ENCODE measurements at regions not wholly inside any gene's neighbourhood (a gene's known extent, or its start where the extent isn't known, plus 50 kb on each side); places are given as distances from the start of the nearest gene placed in this dataset.

DNA sequence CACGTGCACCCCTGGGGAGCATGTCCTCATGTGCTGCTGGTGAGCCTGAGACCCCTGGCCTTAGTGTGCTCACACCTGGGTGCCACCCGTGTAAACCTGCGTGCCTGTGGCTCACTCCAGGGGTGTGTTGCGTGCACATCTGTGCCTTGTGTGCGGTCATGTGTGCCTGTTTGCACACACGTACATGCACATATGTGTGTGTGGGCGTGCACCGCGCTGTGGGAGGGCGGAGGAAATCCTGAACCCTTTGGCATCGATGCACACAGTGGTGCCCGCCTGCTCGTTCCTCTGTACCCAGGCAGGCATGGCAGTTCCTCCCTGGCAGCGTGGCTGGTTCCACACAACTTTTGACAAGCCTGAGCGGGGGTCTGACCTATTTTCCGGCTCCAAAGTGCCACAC, 1181.9 kb downstream of the BRD1 start:
- DNase-seq = no peak

DNA sequence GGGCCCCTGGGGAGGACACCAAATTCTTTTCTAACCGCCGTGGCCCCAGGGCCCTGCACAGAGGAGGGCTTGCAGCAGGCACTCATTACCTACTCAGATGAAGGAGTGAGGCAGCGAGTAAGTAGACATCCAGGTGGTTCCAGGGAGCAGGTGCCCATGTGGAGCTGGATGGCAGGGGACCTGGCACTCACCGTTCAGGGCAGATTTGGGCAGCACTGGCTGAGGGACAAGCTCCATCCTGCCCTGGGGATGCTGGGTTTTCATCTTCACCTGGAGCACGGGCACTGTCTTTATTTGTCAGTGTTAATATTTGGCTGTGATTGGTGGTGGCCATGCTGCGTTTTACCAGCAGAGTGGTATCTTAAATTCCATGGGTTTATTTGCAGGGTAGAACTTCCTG, 1182.7 kb downstream of the BRD1 start:
- no peak for DNase-seq

DNA sequence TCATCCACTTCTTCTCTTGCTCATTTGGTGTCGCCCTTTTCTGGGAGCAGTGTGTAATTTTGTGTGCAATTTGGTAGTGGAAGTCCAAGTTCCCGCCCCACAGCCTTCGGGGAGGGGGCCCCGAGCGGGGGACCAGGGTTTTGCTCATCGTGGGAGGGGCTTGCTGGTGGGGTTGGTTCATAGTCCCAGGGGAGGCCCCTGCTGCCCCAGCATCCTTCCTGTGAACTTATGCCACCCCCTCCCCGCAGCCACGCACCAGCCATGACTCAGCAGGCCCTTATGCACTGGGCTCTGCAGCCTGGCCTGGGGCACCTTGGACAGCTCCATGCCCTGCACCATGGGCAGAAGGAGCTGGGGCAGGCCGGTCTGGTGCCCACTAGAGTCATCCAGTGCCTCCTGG, 1183.6 kb downstream of the BRD1 start:
- DNase-seq = no peak

DNA sequence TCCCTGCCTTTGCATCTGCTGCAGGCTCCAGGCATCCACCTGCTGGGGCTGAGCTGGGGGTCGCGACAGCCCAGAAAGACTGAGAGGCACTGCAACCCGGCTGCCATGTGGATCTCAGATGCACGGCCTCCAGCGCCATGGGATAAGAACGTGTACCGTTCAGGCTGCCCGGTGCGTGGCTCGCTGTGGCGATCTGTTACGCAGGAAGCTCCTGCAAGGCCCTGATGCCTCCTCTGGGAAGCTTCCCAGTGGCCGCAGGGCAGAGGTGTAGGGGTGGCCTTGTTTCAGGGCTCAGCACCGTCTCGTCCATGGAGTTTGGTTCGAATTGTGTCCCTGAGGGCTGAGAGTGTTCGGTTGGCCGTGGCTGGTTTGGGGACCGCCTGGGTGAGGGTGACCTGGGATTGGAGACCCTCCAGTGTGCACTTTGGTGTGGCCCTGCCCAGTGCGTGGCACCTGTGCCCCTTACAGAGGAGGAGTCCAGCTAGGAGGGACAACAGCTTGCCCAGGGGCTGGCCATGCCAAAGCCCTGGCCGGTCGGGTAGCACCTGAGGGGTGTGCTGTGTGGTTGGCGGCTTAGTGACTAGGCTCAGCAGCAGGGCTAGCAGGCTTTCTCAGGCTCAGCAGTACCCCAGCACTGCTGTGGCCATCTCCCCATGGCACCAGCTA, 1184.5 kb downstream of the BRD1 start:
- DNase-seq = no peak

DNA sequence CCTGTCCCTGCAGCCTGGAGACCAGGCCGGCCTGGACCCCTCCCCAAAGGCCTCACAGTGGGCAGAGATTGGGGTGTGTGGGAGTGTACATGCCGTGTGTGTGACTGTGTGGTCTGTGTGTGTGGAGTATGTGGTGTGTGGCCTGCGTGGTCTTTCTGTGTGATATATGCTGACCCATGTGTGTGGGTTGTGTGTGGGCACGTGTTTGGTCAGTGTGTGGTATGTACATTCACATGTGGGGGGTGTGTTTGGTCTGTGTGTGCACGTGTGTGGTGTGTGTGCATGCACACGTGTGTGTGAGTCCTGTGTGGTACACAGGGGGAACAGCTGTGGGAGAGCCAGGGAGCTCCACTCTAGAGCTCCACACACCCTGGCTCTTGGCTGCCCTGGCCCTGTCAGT, 1185.1 kb downstream of the BRD1 start:
- DNase-seq = no peak

DNA sequence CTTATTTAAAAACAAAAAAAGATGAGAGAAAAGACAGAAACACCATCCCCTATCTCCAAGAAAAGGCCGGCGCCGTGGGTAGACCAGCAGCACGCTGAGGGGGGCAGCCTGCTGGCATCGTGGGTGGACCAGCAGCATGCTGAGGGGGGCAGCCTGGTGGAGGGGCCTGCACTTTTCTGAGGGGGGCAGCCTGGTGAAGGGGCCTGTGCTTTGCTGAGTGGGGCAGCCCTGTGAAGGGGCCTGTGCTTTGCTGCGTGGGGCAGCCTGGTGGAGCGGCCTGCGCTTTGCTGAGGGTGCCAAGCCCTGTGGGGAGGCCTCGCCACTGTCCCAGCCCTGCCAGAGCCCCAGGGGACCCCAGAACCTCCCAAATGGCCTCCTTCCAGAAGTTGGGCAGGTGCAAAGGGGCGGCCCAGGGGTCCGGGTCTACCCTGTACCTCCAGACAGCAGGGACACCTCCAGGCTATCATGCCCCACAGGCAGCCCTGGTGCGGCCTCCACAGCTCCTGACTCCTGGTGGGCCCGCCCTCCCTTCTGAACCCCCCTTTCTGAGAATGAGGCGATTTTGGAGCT, 1185.7 kb downstream of the BRD1 start:
- no peak for DNase-seq

DNA sequence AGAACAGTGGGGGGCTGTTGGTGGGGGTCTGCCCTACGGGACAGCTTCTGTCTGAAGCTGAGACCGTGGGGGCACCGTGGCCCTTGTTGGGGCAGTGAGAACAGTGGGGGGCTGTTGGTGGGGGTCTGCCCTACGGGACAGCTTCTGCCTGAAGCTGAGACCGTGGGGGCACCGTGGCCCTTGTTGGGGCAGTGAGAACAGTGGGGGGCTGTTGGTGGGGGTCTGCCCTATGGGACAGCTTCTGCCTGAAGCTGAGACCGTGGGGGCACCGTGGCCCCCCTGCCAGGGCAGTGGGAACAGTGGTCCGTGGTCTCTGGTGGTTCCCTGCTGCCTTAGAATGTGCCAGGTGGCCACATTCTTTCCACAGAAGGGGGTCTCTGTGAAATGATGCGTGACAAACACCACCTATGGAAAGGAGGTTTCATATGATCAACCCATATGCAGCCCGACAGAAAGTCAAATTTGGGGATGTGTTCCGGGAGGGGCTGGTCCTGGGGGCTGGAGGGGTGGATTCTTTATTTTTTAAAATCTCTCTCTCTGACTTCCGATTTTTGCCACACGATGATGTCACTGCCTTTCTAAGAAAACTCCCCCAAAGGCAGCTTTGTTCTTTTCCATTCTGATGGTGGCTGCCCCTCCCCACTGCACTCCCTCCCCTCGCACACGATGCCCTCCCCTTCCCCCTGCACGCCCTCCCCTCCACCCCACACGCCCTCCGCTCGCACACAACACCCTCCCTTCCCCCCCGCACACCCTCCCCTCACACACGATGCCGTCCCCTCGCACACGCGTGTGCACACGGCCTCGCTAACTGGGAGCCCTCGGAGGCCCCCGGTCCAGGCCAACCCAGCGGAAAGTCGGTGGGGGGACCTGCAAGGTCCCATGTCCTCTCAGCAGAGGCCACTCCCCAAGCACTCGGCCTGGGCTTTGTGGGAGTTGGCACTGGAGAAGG, 1186.5 kb downstream of the BRD1 start:
- DNase-seq = no peak

DNA sequence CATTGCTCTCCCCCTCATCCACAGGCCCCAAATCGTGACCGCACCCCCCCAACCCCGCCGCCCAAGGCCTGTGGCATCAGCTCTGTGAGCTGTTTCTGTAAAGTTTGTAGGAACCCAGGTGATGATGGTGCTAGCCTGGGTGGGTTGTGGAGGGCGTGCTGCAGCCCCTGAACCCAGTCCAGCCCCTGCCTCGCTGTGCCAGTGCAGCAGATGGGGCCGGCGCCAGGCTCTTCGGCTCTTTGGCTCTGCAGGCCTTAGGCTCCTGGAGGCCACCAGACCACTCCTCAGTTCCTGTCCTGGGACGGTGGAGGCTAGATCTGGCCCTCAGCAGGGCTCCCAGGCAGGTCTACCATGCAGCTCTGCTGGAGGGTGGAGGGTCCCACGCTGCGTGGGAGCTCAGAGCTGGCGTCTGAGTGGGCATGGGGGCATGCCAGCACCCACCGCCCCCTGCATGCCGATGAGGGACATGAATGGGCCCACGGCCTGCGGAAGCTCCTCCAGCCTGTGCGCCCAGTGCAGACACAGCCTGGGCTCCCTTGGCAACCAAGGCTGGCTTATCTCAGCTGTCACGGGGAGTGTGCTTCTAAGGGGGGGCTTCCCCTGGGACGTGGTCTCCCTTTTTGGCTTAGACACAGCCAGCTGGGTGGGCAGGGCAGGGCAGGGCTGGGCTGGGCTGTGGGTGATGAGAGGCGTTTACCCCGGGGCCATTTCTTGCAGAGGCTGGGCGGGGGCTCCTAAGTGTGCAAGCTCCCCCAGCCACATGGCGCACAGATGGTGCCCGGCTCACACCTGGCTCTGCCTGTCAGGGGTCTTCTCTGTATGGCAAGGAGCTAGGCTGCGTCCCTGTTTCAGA, 1187.6 kb downstream of the BRD1 start:
- no peak for DNase-seq

DNA sequence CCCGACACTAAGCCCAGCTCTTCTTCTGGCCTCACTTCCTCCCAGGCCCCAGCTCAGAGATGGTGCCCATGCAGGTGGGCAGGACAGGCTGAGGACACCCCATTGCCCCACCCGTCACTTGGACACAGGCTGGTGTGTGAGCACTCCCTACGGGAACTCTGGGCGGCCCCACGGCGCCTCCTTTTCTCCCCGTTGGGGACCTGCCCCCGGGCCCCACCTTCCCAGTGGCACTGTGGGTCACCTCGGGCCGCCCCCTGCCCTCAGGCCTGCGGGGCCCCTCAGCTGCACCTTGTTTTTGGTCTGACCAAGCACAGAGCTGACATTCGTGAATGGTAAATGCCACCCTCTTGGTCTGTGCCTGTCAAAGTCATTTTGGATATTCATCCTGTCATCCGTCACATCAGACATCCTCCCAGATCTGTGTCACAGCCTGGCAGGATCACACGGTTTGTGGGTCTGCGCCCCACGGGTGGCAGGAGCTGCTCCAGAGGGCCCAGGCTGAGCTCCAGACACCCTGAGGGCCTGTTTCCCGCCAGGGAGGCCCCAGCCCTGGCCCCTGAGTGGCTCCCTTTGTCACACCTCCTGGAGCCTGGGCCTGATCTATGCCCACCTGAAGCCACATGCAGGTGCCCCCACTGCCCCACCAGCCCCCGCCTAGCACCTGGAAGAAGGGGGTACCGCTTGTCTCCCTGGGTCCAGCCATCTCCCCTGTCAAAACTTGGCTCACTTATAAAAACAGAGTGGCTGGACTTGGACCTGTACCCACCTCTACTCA, 1188.5 kb downstream of the BRD1 start:
- no peak for DNase-seq

DNA sequence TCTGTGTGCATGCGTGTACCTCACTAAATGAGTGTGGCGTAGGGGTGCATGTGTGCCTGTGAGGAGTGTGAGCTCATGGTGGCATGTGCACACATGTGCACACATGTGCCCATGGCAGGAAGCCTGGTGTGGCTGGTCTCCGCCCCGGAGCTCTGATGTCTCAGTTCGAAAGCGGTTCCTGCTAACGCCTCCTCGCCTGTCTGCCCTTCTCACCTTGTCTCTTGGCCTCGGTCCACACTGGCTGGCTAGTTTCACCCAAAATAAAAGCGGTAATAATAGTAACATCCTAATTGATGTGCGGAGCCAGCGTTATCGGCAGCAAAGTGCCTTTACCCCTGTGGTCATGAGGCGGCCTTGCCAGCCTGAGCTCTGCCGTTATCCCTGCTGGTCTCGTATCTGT, 1190.4 kb downstream of the BRD1 start:
- no peak for DNase-seq

DNA sequence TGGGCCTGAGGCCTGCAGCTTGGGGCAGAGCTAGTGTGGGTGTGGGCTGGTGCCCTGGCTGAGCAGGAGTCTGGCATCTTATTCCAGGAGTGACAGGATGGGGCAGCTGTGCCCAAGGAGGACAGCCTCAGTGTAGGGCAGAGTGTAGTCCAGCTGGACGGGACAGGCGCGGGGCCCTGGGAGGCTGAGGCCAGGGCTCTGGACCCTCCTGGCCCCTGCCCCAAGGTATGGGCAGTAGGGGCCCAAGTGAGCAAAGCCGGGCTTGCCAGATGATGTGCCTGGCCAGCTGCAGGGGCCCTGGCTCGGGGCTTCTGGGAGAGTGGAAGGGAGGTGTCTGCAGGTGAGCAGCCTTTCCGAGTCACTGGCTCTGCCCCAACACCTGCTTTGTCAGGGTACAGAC, 1190.9 kb downstream of the BRD1 start:
- no peak for DNase-seq

DNA sequence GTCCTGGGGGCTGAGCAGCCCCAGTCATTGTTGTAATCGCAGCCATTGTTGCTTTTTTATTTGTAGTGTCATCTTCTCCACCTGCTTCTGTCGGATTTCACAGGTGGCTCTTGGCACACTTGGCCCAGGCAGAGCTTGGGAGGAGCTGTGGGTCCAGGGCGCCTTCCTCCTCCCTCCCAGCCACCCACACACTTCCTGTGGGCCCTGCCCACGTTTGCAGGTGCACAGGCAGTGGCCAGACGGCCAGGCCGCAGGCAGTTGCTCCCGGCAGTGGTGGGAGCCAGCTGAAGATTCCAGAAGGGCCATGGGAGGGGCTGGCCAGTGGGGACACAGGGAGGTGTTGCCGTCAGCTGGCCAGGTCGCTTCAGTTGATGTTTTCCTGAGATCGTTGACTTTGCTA, 1191.9 kb downstream of the BRD1 start:
- no peak for DNase-seq

DNA sequence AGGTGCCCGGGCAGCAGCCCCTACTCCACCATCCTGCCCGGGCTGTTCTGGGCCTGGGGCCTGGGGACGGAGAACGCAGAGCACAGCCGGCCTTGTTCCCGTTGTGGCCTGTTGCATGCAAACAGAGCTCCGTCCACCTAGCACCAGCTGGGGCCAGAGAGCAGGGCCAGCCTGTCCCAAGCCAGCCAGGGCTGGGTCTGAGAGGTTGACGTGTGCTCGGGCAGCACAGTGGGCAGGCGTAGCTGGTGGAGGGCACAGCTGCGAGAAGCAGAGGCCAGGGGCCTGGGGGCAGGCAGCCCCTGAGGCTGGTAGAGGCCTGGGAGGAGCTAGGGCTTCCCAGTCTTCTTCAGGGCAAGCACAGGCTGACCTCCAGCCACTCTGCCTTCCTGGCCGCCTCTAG, 1192.6 kb downstream of the BRD1 start:
- no peak for DNase-seq

DNA sequence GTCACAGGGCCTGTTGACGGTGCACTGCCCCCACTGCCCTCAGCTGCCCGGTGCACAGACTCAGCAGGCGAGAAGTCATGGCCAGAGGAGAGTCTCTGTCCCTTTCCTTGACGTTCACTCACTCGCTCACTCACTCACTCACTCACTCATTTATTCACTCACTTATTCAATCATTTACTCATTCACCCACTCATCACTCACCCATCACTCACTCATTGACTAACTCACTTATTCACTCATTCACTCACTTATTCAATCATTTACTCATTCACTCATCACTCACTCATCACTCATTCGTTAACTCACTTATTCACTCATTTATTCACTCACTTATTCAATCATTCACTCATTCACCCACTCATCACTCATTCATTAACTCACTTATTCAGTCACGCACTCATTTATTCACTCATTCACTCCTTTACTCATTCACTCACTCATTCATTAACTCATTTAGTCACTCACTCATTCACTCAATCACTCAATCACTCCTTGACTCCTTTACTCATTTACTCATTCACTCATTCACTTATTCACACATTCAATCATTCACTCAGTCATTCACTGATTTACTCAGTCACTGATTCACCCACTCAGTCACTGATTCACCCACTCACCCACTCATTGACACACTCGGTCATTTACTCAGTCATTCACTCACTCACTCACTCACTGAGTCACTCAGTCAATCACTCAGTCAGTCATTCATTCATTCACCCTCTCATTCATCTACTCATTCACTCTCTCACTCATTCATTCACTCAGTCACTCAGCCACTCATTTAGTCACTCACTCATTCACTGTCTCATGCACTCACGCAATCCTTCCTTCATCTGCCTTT, 1193.5 kb downstream of the BRD1 start:
- DNase-seq = no peak

DNA sequence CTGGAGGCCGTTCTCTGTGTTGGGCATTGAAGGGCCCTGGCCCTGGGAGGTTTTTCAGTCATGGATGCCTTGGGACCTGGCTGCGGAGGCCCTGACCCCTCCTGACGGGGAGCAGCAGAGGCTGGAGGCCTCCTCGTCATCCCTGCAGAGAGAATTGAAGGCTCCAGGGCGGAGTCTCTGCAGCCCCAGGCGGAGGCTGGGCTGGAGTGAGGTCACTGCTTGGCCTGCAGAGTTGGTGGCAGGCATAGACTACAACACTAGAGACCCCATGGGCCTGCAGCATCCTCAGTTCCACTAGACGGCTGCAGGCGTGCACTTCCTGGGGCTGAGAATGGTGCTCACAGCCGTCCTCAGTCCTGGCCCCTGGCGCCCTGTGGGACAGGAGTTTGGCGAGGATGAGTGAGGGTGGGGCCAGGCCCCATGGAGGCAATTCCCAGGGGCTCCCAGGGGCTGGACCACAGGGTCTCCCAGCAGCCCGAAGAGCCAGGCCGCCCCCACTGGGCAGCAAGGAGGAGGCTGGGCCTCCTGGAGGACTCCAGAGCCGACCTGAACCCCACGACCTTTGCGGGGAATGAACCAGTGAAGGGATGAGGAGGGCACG, 1194.9 kb downstream of the BRD1 start:
- DNase-seq = no peak

DNA sequence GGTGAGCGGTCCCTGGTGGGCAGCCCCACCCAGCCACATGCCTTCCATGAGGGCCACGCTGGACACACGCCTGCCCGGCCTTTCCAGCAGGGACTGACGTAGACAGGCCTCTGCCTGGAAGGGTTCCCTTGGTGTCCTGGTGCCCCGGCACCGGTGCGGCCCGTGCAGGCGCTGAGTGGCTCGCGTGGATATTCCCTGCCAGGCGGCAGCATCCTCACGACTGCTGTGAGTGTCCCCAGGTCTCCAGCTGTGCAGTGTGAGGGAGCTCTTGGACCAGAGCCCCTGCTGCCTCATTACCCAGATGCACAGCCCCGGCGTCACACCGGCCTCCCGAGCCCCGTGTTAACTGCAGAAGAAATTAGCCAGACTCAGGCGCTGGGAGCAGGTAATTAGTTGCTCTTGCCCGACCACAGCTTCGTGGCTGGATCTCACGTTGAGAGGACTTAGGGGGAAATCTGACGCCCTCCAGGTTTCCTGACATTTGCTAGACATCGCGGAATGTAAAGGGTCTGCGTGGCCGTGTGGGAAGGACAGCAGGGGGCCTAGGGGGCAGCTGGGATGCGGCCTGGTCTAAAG, 1196.3 kb downstream of the BRD1 start:
- no peak for DNase-seq

DNA sequence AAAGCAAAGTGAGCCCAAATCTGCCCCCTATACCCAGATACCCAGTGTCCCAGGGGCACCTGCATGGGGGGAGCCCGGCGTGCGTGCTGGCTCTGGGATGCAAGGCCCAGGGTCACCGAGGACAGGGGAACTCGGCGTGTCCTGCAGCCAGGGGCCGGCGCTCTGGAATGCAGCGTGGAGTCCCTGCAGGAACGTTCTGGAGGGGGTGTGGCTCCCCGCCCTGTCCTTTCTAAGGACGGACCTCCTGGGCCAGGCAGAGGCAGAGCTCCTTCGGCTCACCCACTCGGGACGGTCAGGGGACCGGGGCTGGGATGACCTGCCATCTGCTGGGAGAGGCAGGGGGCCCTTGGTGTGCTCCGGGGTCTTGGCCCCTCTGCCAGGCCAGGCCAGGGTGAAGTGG, 1196.8 kb downstream of the BRD1 start:
- DNase-seq = no peak

DNA sequence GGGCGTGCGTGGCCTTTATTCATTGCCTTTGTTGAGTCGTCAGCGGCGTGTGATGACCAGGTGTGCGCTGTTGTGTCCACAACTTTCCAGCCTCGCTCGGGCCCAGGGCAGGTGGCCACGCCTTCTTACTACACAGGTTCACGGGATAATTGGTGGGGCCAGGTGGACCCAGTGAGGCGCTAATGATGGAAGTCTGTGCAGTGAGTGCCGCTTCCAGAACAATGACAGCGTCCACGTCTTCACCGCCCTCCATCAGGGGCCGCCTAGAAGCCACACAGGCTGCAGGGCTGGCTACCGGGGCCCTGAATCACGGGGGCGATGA, 1197.3 kb downstream of the BRD1 start:
- DNase-seq = peak; percentile 89

DNA sequence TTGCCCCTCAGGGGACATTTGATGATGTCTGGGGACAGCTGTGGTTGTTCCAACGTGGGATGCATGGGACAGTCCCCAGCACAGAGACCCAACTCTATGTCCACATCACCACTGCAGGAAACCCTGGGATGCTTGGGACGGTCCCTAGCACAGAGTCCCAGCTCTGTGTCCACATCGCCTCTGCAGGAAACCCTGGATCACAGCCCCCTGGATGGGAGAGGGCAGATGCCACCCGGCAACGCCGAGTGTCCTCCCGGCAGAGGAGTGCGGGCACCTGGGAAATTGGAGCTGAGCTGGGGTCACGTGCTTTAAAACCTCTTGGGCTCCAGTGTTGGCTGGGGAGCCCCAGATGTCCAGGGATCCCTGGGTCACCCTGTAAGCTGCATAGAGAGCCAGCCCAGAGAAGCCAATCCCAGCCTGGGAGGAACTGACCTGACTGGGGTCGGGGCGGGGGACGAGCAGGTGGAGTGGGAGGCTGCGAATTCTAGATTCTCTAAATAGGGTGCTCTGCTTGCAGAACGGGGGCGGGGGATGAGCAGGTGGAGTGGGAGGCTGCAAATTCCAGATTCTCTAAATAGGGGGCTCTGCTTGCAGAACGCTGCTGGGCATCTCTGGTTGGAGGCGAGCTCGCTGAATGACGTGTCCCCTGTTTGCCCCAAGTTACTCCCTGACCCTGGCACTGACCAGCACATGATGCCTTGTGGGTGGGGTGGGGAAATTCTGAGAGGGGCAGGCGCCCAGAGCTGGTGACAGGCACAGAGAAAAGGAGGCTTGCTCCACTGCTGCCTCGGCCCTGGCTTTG, 1197.8 kb downstream of the BRD1 start:
- no peak for DNase-seq
